ENCODE measurements at regions not wholly inside any gene's neighbourhood (a gene's known extent, or its start where the extent isn't known, plus 50 kb on each side); places are given as distances from the start of the nearest gene placed in this dataset.

- TF ChIP-seq CTCF (IDR thresholded peaks at IDR 0.05; ENCODE audit: insufficient read depth, low read length), result no peak
- TF ChIP-seq POLR2AphosphoS5 (IDR thresholded peaks at IDR 0.05; ENCODE audit: low read depth), result no peak
- no peak for TF ChIP-seq REST (IDR thresholded peaks at IDR 0.05; ENCODE audit: insufficient replicate concordance, low read depth)
Measured at GRCh38 chr2:146591908-146592307, 1252.9 kb upstream of the ACVR2A start.

Data from HL-60 (cell line).